ENCODE measurements at regions not wholly inside any gene's neighbourhood (a gene's known extent, or its start where the extent isn't known, plus 50 kb on each side); places are given as distances from the start of the nearest gene placed in this dataset.

DNA sequence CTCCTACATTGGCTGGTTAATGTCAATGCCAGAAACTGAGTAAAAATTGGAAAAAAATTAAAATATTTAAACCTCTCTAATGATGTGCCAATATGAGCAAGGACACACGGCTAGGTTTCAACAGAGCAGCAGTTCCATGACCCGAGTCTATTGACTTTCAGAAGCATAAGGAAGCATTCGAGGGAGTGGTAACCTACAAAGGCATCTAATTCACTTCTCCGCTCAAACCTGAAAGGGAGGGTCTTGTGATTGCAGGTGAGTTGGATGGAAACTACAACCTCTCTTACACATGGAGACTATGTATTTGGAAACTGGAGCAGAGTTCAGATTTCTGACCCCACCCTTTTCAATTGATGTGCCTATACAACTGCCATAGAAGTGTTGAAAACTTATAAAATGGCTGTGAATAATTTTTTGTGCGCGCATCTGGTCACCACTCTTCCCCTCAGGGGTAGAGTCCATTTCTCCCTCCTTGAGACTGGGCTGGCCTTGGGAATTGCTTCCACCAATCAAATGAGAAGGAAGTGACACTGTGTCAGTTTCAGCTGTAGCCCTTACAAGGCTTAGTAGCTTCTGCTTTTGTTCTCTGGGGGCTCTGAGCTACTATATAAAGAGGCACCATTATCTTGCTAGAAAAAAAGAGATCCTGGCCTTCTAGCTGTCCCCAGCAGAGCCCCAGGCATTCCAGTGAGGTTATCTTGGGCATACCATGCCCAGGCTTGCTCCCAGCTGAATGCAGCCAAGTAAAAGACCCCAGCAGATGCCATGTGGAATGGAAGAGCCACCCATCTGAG, 278.0 kb downstream of the EPHA4 start:
- in situ Hi-C loops (cut with HindIII; ENCODE audit: low pct_unique_long_range_greater_than_20kb, low sequenced_read_pairs): no loop called here
- peak; percentile 11 for DNase-seq (ENCODE audit: low read depth, low spot score)

DNA sequence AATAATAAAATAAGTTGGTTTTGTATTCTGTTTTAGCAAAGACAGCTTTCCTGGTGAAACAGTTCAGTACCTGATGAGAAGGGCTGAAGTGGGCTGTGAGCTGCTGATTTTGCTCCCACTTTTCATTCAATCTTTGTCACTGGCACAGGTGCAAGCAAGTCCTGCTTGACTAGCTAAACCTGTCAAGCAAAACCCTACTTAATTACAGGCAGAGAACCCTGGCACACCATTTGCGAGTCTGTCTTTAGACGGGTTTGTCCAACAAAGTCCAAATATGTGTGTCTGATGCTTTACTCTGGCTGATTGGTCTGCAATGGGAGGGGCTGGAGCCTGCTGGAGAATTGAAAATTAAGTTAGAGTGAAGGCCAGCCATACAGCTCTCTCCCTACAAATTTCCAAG, 267.2 kb downstream of the EPHA4 start:
- no peak for DNase-seq (ENCODE audit: low read depth, low spot score)
- in situ Hi-C loops (cut with HindIII; ENCODE audit: low pct_unique_long_range_greater_than_20kb, low sequenced_read_pairs): no loop called here

DNA sequence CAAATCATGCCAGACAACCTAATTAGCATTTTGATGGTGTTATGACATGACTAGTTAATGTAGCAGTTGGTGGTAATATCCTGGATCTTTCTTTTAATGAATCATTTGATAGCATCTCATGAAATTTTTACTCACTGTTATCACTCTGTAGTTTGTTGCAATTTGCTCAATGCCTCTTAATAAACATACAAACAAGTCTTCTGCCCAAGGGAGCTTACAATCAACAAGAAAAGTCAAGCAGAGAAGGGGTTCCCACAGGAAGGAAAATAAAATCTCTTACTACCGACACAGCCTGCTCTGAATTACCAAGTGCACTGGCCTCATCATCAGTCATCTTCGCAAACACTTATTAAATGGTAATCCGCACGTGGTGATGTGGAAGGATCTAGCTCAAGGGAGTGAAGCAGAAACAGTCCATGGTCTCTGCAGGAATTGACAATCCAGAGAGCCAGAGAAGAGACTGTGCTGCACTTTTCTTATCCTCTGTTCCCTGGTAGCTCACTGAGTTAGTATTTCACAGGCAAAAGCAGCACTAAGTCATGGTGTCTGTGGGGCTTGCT, 263.5 kb downstream of the EPHA4 start:
- no peak for DNase-seq (ENCODE audit: low read depth, low spot score)
- in situ Hi-C loops (cut with HindIII; ENCODE audit: low pct_unique_long_range_greater_than_20kb, low sequenced_read_pairs): no loop called here

DNA sequence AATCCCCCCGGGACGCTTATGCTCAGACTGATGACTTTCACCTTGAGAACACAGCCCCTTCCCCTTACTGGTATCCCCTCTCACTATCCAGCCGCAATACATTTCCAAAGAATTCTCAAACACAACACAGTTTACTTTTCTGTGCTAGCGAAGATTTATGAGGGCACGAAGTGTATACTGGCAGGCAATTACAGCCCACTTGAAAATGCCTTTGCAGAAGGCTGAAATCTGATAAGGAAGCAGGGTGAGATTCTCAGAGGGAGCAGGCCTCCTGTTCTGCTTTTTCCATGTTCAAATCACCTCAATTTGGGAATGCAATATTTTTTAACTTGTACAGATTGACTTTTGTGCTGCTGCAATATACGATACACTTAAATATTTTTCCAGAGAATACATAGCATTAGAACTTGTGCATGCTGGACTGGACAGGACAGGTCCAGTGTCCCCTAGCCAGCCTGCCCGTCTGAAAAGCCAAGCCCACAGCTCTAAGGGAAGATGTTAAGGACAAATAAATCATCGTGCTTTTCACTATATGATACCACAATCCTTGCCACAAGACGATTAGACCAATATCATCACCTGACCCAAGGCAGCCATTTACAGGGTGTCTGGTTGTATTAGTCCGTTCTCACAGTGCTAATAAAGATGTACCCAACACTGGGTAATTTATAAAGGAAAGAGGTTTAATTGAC, 262.1 kb downstream of the EPHA4 start:
- no peak for DNase-seq (ENCODE audit: low read depth, low spot score)
- in situ Hi-C loops (cut with HindIII; ENCODE audit: low pct_unique_long_range_greater_than_20kb, low sequenced_read_pairs): no loop called here

DNA sequence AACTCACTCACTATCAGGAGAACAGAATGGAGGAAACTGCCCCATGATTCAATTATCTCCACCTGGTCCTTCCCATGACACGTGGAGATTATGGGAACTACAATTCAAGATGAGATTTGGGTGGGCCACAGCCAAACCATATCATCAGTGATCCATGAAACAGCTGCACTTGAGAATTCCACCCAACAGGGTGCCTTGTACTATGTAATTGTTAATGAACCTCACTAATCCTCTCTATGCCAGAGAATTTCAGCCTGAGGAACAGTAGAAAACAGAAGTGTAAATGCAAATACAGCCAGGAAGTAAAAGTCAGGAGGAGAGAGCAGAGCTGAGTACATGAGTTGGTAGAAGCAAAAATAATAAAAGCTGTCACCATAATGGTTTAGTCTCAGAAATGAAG, 261.4 kb downstream of the EPHA4 start:
- no peak for DNase-seq (ENCODE audit: low read depth, low spot score)
- in situ Hi-C loops (cut with HindIII; ENCODE audit: low pct_unique_long_range_greater_than_20kb, low sequenced_read_pairs): no loop called here

DNA sequence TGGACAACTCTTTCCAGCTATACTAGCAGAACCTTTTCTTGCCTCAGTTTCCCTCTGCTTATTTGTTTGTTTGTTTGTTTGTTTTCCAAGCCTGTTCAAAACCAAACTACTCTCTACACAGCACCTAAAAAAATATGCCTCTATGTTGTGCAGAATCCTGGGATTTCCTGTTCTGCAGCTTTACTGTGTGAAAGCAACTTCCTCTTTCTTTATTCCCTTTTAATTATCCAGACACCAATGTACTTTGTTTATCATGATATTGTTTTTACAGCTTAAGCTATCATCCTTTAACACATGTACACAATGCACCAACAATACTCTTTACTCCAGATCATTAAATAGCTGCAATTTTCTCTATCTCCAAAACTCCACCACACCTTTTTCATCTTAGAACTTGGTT, 259.5 kb downstream of the EPHA4 start:
- in situ Hi-C loops (cut with HindIII; ENCODE audit: low pct_unique_long_range_greater_than_20kb, low sequenced_read_pairs): no loop called here
- DNase-seq (ENCODE audit: low read depth, low spot score): no peak

DNA sequence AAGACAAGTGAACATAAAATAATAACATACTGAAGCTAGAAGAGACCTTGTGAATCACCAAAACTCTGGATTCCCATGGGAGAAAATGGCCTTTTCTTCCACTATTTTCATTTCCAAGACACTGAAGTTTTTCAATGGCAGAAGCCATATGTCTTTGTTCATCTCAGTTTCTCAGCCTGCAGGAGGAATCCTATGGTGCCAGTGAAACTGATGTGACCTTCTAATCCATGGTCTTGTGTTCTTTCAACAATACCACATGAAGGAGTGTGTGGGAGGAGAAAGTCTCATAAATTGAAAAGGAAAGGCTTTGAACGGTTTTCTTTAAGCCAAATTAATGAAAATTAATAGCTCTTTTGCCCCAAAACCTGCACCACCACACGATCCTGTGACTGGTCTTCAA, 257.3 kb downstream of the EPHA4 start:
- DNase-seq (ENCODE audit: low read depth, low spot score): peak; percentile 60
- in situ Hi-C loops (cut with HindIII; ENCODE audit: low pct_unique_long_range_greater_than_20kb, low sequenced_read_pairs): no loop called here

DNA sequence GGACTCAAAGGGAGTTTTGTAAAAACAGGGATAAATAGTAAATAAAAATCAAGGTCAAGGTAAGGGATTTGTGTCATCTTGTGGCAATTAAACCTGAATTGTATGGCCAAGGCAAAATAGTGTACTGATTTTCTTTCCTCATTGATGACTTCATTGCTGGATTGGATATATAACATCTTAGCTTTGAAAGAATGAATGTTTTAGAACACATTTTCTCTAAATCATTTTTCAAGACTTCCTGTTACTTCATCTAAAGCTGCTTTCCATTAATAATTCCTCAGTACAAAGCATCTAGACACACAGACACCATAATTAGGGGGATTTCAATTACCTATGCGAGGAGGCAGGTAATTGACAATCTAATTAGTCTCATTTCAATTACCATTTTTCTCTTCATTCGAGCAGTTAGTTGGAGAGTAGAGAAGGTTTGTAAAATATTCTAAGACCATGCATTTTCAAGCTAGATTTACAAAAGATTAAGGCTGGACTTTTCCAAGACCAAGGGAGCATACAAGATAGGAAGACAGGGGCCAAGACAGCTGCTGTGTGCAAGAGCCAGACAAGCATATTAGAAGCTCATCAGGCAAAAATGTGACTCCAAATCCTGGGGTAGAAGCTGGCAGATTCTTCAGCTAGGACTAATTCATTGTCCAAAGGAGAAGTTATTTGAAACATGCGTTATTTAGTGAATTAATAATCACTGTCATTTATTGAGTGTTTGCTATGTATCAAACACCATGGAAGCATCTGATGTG, 253.6 kb downstream of the EPHA4 start:
- DNase-seq (ENCODE audit: low read depth, low spot score): no peak
- in situ Hi-C loops (cut with HindIII; ENCODE audit: low pct_unique_long_range_greater_than_20kb, low sequenced_read_pairs): no loop called here

DNA sequence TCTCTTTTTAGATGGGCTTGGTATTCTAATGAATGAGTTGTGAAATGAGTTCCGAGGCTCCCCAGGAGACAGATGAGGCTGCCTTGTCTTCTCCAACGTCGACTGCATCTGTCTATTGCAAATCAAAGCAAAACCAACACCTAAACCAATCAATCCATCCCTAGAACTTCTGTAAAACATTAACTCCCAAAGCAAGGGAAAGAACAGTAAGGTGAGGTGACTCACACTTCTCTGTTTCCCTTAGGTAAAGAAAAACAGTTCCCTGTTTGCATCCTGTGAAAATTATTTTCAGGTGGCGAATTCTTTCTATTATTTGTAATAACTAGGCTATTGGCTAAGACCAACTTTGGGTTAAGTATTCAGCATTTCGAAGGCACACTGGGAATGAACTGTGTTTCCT, 249.4 kb downstream of the EPHA4 start:
- in situ Hi-C loops (cut with HindIII; ENCODE audit: low pct_unique_long_range_greater_than_20kb, low sequenced_read_pairs): no loop called here
- DNase-seq (ENCODE audit: low read depth, low spot score): no peak

DNA sequence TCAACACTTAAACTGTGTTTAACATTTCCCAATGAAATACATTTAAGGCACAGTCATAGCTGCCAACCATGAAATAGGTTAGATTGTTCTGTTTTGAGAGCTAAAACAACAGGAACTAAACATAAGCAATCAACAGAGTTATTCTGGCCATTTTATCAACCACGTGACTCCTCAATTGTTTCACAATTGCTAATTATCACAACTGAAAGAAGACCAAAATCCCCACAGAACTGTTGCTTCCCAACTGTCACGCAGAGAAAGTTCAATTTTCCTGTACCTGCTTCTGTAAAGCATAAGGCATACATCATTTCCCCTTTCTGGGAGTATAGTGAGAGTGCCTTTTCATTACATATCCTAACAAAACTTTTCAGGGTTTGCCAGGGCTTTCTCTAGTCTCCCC, 248.6 kb downstream of the EPHA4 start:
- in situ Hi-C loops (cut with HindIII; ENCODE audit: low pct_unique_long_range_greater_than_20kb, low sequenced_read_pairs): no loop called here
- DNase-seq (ENCODE audit: low read depth, low spot score): no peak

DNA sequence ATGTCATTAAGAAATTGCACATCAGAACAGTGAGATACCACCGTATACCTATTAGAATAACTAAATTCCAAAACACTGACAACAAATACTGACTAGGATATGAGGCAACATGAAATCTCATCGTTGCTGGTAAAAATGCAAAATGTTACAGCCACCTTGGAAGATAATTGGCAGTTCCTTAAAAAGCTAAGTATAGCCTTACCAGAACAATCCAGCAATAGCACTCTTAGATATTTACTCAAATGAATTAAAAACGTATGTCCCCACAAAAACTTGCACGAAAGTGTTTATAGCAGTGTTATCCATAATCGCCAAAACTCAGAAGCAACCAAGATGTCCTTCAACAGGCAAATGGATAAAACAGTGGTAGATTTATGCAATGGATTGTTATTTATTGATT, 241.7 kb downstream of the EPHA4 start:
- in situ Hi-C loops (cut with HindIII; ENCODE audit: low pct_unique_long_range_greater_than_20kb, low sequenced_read_pairs): no loop called here
- DNase-seq (ENCODE audit: low read depth, low spot score): no peak

DNA sequence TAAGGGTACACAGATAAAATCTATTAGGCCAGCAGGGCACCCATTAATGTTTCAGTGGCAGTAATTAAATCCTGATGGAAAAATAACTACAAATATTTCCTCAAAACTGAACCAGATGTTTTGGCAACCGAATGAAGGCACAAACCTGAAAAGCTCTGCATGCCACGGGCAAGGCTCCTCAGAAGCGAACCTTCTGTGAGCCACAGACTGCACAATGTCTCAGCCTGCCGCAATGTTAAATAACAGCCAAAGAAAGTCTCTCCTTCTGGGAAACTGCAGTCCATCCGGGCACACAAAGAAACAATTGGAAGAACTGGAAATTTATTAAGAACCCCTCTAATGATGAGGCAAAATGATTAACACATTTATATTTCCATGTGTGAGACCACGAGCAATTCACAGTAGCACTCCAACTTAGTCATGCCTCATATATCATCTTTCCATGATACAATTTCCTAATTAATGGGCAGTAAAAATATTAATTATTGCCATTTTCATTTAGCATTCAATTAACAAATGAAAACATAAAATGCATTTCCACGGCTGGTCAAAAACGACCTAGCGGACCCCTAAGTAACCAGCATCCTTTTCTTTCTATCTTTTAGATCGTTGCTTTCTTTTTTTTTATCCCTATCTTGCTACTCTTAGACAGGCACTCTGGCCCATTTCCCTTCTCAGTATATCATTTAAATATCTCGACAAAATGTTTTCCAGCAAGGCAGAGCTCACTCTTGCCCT, 237.5 kb downstream of the EPHA4 start:
- in situ Hi-C loops (cut with HindIII; ENCODE audit: low pct_unique_long_range_greater_than_20kb, low sequenced_read_pairs): no loop called here
- no peak for DNase-seq (ENCODE audit: low read depth, low spot score)

DNA sequence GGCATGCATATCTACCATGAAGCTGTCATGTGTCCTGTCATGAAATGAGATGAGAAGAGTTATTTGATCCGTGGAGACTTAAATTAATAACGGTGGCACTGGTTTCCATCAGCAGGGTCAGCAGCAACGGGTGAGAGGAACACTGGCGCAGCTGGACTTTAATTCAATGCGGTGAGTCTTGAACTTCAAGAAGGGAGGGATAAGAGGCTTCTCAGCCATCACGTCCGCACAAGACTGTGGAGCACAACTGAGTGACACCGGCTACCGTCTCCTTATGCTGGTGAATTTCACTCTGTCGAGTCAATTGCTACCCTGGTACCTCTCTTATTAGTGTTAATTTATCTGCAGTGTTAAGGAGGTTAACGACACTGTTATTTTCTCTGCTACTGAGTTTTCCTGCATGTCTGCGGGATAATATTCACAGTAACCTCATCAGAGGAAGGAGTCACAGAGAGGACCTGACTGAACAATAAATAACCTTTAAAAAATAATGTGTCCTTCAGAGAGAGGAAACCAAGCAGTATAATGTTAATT, 236.8 kb downstream of the EPHA4 start:
- in situ Hi-C loops (cut with HindIII; ENCODE audit: low pct_unique_long_range_greater_than_20kb, low sequenced_read_pairs): no loop called here
- no peak for DNase-seq (ENCODE audit: low read depth, low spot score)

DNA sequence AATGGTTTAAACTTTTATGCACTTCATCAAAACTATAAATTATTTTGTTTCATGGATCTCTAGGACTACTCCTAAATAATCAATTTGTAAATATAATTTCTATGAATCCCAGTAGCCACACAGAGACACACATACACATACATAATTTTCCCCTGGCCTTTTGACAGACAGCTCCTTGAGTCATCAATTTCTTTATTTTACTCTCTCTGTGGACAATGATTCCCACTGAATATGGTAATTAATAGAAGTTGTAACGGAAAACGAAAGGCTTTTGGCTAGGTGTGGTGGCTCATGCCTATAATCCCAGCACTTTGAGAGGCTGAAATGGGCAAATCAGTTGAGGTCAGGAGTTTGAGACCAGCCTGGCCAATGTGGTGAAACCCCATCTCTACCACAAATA, 235.1 kb downstream of the EPHA4 start:
- no peak for DNase-seq (ENCODE audit: low read depth, low spot score)
- in situ Hi-C loops (cut with HindIII; ENCODE audit: low pct_unique_long_range_greater_than_20kb, low sequenced_read_pairs): no loop called here

DNA sequence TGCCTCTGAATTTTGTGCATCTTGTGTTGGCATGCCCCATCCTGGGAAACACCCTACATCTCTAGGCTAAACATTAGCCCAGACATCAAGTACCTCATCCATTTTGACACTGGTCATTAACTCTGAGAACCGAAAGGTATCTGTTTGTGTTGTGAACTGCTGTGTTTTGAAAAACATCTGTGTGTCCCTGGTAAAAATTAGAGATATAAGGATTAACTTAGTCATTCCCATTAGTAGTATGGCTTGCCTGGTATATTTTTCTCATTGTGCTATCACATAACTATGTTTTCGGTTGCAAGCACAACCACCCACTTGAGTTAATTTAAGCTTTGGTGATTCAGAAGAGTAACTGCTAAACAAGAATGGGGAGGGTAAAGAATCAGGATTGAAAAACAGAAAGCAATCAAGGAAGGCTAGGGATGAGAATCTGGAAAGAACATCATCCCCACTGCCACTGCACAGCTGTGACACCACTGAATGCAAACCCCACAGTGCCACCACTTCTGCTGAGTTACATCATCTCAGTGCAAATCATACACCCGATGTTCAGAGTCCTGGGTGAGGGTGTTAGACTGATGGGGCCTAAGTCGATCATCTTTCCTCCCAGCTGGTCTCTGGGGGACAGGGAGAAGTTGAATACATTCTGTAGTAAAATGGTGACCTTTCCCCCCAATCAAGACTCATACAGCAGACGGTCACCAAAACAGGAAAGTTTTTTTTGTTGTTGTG, 234.0 kb downstream of the EPHA4 start:
- in situ Hi-C loops (cut with HindIII; ENCODE audit: low pct_unique_long_range_greater_than_20kb, low sequenced_read_pairs): no loop called here

DNA sequence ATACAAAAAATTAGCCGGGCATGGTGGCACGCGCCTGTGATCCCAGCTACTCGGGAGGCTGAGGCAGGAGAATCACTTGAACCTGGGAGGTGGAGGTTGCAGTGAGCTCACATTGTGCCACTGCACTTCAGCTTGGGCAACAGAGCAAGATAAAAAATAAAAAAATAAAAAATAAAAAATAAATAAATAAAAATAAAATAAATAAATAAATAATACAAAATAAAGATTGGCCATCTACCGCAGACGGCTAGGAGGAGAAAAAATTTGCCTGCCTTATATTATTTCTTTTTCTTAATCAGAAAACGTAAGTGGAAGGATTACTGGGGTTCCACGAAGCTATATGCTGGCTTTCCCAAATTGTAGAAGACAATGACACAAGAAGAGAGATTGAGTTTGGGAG, 229.7 kb downstream of the EPHA4 start:
- in situ Hi-C loops (cut with HindIII; ENCODE audit: low pct_unique_long_range_greater_than_20kb, low sequenced_read_pairs): no loop called here
- no peak for DNase-seq (ENCODE audit: low read depth, low spot score)

More for the DNA sequence above, 234.0 kb downstream of the EPHA4 start:
- DNase-seq (ENCODE audit: low read depth, low spot score): no peak

DNA sequence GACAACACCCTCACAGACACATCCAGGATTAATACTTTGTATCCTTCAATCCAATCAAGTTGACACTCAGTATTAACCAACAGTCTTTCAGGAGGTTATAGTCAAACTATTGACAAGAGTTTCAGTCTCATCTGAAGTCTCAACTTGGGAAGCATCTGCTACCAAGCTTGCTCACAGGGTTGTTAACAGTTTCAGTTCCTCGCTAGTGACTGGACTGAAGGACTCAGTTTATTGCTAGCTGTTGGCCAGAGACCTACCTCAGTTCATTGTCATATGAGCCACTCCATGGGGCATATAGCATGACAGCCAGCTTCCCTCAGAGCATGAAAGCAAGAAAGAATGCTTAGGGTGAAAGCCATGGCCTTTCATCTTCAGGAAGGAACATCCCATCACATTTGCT, 228.6 kb downstream of the EPHA4 start:
- DNase-seq (ENCODE audit: low read depth, low spot score): no peak
- in situ Hi-C loops (cut with HindIII; ENCODE audit: low pct_unique_long_range_greater_than_20kb, low sequenced_read_pairs): no loop called here
